ENCODE measurements at regions not wholly inside any gene's neighbourhood (a gene's known extent, or its start where the extent isn't known, plus 50 kb on each side); places are given as distances from the start of the nearest gene placed in this dataset.
"Not testable (repeated sequence)": the region's sequence is repeated elsewhere in the genome, so short reads cannot be mapped to it uniquely, and the experiment has no call there.

DNA sequence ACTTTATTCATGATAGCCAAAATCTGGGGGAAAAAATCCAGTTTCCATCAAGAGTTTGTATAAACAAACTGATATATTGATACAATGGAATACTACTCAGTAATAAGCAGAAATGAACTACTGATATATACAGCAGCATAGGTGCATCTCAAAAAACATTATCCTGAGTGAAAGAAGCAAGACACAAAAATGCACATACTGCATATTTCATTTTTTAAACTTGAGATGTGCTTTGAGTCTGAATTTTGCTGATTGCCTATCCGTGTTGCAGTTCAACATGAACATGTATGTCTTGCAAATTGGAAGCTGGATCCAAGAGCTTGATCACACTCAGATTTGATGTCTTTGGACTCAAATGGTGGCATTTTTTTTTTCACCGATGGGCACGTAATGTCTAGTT is 132.4 kb downstream of the TSEN15 start:
- DNase-seq (ENCODE audit: low spot score) = no peak

- DNase-seq (ENCODE audit: low spot score) = not testable (repeated sequence)
These were observed 133.1 kb downstream of the TSEN15 start for GRCh38 chr1:184184614-184185013.

DNA sequence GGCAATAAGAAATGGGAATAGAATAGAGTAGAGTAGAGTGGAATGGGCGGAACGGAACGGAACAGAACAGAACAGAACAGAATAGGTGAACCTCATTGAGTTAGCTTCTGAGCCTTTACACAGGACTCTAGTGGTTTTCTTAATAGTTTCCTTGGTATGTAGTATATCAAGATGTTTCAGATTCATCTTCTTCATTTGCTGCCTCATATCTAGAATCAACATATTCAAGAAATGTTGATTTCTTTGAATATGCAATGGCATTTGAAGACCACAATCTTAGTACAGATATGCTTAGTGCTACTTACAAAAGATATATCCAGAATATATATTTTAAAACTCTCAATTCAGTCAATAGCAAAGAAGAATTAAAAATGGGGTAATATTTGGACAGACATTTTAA is 133.8 kb downstream of the TSEN15 start:
- DNase-seq (ENCODE audit: low spot score) = no peak

DNA sequence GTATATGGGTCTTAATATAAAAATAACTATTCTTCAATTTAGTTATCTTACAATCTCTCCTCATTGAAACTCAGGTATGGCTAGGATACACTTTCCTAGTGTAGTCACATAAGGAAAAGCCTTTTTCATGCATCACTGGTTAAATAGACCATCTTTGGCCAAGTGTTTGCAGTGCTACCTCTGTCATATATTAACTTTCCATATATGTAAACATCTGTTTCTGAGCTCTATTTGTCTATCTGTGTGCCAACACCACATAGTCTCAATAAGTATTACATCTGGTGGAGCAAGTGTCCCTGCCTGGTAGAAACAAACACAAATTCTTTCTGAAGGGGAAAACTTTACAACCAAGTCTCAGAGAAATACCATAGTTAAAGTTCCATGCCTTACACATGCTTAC is 134.6 kb downstream of the TSEN15 start:
- DNase-seq (ENCODE audit: low spot score) = no peak

DNA sequence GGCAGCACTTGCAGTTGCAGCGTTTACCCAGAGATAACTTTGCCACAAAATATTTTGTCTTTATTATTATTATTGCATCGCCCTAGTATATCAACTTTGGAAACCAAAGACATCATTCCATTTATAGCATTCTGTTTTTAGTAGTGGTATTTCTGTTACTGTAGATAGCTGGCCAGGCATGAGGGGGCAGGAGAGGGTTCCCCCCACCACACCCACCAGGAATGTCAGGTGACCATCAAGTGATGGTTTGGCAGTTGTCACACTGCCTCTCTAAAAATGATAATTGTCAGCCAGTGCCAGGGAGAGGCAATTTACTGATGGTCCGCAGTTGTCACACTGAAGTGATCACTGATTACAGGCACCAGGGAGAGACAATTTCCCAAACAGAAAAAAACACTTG is 135.6 kb downstream of the TSEN15 start:
- no peak for DNase-seq (ENCODE audit: low spot score)

GRCh38 chr1:184188037-184188436 is 136.5 kb downstream of the TSEN15 start:
- no peak for DNase-seq (ENCODE audit: low spot score)

DNA sequence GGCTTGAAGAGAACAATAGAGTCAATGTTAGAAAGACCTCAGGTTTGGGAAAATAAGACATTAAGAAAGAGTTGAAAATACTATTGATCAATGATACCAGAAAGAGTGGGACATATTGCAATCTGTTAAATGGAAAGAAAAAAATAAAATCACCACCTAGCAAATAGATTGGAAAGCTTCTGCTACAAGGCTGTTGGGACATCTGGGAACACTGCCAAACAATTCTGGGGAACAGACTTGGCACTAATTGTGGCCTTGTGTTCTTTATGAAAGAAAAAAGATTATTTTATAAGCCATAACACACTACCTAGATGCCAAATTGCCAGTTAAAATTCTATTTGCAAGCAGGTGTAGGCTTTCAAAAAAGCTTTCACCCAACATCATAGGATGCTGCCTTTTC is 137.8 kb downstream of the TSEN15 start:
- DNase-seq (ENCODE audit: low spot score) = no peak

DNA sequence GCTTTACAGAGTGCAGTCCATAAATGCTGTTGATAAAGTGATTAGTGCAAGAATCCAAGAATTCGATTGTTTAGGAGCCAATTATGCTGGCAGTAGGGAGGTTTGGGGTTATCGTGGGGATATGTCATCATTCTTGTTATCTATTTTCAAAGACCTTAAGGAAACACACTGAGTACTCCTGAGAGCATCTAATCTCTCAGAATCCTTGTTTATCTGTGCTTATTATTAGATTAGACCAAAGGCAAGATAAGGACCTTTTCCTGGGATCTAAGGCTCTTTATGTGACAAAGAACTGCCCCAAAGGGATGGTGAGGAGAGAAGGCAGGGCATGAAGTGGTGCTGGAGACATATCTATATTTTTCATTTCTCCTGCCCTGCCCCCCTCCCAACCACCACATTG is 139.1 kb downstream of the TSEN15 start:
- DNase-seq (ENCODE audit: low spot score) = no peak

- peak; percentile 62 for DNase-seq (ENCODE audit: low spot score)
These were observed 139.7 kb downstream of the TSEN15 start for GRCh38 chr1:184191181-184191621.

DNA sequence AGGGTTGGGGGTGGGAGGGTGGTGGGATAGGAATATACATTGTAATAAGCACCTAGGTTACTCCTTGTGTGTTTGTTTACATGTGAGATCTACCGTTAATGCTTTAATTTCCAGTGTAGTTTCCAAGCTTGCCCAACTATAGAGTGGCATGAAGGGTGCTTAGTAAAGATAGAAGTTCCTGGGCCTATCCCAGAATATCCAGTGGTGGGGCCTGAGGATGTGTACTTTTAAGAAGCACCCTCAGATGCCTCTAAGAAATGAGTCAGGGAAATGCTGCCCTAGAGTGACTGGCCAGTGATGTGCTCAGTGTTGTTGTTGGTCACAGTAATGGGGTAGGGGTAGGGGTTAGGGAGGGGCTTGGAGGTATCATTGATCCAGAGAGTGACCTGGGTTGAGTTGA is 141.3 kb downstream of the TSEN15 start:
- DNase-seq (ENCODE audit: low spot score) = no peak

GRCh38 chr1:184193451-184193850 is 141.9 kb downstream of the TSEN15 start:
- no peak for DNase-seq (ENCODE audit: low spot score)

GRCh38 chr1:184194236-184194635 is 142.7 kb downstream of the TSEN15 start:
- no peak for DNase-seq (ENCODE audit: low spot score)

- DNase-seq (ENCODE audit: low spot score) = not testable (repeated sequence)
These were observed 144.2 kb downstream of the TSEN15 start for GRCh38 chr1:184195722-184196121.

- no peak for DNase-seq (ENCODE audit: low spot score)
These were observed 146.3 kb downstream of the TSEN15 start for GRCh38 chr1:184197831-184198230.

- DNase-seq (ENCODE audit: low spot score) = no peak
These were observed 147.5 kb downstream of the TSEN15 start for GRCh38 chr1:184199036-184199435.

- no peak for DNase-seq (ENCODE audit: low spot score)
These were observed 148.0 kb downstream of the TSEN15 start for GRCh38 chr1:184199438-184200085.

GRCh38 chr1:184208622-184209021 is 157.1 kb downstream of the TSEN15 start:
- no peak for DNase-seq (ENCODE audit: low spot score)

DNA sequence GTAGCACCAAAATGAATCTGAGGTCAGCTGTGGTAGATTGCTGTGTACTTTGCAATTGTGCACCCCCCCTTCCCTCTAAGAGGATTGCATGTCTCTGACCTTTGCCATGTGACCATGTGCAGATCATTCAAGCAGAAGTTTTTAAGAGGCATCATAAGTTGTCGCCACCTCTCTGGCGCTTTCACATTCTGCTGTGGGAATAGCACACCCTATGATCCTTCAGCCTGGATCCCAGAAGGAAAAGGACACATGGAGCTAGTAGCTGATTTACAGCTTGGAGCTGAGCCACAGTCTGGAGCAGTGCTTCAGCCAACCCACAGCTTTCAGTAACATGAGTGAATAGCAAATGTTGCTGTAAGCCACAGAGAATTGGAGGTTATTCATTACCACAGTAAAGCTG is 158.5 kb downstream of the TSEN15 start:
- DNase-seq (ENCODE audit: low spot score) = no peak

GRCh38 chr1:184210862-184211261 is 159.3 kb downstream of the TSEN15 start:
- no peak for DNase-seq (ENCODE audit: low spot score)

DNA sequence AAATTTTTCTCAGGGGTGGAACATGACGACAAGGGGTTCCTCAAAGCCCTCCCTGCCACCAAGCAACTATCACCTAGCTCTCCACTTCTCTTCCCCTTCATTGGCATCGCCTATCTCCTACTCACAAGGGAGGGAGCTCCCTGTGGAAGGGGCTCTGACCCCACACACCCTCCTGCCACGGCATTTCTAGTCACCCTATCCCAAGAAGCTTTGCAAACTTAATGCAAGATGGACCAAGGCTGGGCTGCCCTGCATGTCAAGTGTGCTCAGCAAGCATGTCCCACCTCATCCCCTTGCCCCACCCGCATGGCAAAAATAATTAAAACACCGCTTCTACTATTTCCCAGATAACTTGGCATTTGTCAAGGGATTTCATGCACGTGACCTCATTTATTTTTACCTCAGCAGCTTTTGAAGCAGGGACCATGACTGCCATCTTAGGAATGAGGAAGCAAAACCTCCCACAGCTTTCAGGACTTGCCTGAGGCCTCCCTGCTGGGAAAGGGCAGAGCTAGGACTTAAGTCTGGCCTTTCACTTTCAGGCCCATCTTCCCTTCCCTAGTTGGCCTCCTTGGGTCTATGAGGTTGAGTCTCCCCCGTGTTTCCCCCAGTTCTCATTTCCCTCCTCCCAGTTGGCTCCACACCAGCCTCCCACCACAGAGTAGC is 161.3 kb downstream of the TSEN15 start:
- peak; percentile 82 for DNase-seq (ENCODE audit: low spot score)

DNA sequence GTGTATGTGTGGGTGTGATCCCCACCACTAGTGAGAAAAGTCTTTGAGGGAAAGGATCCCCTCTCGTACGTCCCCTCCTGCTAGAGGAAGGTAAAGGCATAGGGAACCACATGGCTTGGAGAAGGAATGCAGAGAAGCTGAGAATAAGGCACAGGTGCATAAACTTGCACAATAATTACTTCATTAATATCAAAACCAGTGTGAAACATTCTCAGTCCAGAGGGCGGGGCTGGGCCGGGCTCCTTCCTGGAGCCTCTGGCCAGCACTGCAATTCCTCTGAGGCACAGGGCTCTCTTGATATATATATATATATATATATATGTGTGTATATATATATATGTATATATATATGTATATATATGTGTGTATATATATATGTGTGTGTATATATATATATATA is 162.6 kb downstream of the TSEN15 start:
- no peak for DNase-seq (ENCODE audit: low spot score)

GRCh38 chr1:184215274-184215925 is 163.9 kb downstream of the TSEN15 start:
- no peak for DNase-seq (ENCODE audit: low spot score)

DNA sequence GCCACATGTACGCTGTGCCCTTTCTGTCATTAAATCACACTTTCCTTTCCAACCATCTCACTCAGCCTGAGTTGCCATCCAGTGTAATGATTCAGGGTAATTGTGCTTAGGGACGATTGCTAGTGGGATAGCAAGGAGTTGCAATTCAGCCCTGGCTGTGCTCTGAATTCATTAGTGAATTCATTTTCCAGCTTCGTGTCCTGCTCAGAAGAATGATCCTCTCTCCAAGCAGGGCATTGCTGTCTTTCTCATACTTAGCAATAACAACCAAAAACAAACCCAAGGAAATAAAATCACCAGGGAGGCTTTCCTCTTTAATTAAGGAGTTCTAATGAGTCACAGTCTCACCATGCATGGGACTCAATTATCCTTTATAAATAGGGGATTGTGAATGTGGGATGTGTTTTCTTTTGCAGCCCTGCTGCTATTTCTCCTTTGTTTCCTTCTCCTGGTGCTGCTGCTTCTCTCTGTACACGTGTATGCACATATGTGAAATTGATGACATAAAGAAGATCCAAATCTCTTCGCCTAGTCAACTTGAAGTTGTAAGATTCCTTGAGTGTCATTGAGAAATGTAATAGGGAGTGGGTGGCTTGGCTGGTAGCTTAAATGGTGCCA is 167.0 kb downstream of the TSEN15 start:
- no peak for DNase-seq (ENCODE audit: low spot score)

Data from hepatic stellate cell (primary cell).